ENCODE measurements at regions not wholly inside any gene's neighbourhood (a gene's known extent, or its start where the extent isn't known, plus 50 kb on each side); places are given as distances from the start of the nearest gene placed in this dataset.

GRCh38 chr10:36114913-36115312 is 472.8 kb upstream of the FZD8 start:
- TF ChIP-seq CTCF (IDR thresholded peaks at IDR 0.05) (no peak), POLR2A (IDR thresholded peaks at IDR 0.05) (no peak)

Data from right lobe of liver (tissue), 4 donors.